NCI-H2171 (cell line): ENCODE measurements at regions not wholly inside any gene's neighbourhood (a gene's known extent, or its start where the extent isn't known, plus 50 kb on each side); places are given as distances from the start of the nearest gene placed in this dataset.
"Not testable (repeated sequence)": the region's sequence is repeated elsewhere in the genome, so short reads cannot be mapped to it uniquely, and the experiment has no call there.

Experiments used
- DNase-seq: peaks from one replicate; lab custom pipeline; 2025; lab: John Stamatoyannopoulos, UW

DNA sequence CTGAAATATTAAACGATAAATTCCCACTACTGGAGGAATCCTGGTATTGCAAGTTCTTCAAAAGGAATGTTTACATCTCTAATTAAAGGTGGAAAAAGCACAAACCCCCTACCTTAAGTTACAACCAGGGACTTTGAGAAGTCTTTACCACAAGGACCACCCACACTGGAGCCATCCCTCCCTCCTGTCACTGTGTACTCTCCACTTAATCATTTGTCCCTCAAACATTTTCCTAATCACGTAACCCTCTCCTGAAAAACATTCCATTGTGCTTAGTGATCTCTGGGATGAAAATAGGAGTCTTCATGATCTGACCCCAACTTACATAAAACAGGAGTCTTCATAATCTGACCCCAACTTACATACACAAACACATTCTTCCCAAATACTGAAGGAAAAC lies 85.7 kb downstream of the SUCLG1 start:
- DNase-seq = no peak

DNA sequence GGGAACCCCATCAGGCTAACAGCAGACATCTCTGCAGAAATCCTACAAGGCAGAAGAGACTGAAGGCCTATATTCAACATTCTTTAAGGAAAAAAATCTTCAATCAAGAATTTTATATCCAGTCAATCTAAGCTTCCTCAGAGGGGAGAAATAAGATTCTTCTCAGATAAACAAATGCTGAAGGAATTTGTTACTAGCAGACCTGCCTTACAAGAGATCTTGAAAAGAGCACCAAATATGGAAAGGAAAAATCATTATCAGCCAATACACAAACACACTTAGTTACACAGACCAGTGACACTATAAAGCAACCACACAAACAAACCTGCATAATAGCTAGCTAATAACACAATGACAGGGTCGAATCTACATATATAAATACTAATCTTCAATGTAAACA lies 96.5 kb downstream of the SUCLG1 start:
- no peak for DNase-seq

DNA sequence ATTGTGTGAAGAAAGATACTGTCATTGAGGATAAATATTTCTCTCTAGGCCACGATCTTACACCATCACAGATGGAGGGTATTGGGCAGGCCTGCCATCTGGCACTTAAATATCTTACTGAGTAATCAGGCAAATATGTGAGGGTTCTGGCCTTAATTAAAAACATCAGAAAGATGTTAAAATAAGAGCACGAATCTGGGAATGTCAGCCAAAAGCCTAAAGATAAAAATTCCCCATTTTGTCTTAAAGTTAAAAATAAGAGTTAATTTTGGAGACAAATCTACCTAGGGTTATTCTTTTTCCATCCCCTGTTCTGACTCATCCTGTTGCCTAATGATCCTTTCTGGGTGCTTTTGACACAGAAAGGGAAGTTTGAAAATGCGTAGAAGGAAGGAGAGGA lies 121.0 kb downstream of the SUCLG1 start:
- DNase-seq = peak; percentile 3

DNA sequence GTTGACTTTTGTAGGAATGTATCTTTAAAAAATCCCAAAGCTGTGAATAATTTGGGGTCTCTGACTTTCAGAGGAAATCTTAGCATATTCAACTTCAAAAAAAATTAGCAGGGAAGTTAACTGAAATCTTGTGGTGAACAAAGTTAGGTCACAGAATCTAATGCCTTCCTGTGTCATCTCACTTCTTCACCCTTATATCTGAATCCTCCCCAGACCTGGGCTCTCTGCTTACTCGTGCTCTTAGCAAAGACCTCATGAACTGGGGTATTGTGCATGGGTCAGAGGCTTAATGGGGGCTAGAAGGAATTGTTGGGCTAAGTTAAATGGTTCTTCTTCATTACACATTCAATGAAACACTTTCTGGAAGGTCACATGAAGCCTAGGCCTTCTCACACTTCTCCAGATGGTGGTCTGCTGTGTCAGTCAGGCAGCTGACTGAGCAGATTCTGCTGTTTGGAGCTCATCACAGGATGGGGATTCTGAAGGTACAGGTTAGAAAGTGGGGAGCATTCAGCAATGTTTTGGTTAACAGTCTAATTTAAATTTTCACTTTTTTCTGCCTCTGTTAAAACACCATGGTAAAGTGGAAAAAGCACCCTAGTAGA lies 131.3 kb downstream of the SUCLG1 start:
- no peak for DNase-seq

DNA sequence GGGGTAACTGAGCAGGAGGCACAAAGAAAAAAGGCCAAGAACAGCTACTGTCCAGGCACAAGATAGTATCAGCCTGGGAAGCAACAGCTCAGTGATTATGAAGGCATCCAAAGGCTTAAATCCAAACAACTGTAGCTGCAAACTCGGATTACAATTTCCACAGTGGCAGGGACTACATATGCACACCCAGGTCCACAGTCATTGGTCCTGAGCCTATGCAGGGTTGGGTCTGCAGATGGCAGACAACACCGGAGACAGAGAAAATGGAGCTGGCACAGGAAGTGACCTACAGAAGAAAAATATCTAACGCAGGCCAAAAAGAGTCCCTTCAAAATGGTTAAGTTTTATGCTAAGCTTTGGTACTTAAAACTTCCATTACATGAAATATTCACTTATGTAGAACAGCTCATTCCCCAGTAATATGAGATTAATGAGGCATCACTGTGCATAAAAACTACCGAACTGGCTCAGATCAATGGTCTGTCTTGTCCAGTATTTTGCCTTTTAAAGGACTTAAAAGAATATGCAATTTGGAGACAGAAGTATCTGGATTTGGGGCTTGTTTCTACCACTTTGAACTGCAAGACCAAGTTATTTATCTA lies 132.1 kb downstream of the SUCLG1 start:
- DNase-seq = no peak

- no peak for DNase-seq
These were observed 135.2 kb downstream of the SUCLG1 start for GRCh38 chr2:84323890-84324289.

GRCh38 chr2:84320940-84321339 lies 138.1 kb downstream of the SUCLG1 start:
- no peak for DNase-seq

GRCh38 chr2:84319581-84319980 lies 139.5 kb downstream of the SUCLG1 start:
- no peak for DNase-seq

DNA sequence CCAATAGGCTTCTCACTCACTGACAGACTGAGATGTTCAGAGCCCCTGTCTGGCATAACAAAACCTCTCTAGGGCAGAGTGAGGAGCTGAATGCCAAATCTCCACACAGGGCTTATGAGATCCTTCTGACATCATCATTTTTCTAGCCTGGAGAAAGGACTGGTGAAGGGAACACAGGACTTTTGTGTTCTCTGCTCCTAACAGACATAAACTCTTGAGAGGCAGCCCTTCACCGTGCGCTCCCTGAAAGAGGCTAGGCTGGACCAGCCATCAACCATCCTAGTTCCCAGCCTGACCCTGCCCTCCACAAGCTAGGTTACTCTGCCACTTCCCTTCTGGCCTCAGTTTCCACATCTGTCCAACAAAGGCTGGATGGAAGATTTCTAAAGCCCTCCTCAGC lies 141.9 kb downstream of the SUCLG1 start:
- DNase-seq = no peak

DNA sequence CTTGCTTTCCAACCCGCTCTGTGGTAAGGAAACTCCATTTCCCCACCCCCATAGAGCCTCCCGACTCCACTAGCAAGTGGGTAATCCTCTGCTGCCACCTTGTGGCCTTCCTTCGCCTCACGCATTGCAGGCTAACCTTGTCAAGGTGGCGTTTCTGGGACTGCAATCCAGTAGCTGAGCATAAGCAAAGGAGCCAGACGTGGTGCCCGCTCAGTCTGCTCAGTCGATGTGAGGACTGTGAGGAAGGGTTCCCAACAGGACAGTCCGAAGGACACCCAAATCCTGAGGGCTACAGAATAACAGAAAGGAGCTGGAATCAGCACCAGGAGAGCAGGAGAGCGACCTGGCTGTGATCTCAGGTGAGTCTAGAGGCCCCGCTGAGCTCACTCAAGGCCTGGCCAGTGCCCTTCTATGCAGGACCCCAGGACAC lies 144.2 kb downstream of the SUCLG1 start:
- peak; percentile 57 for DNase-seq

- DNase-seq = no peak
These were observed 144.8 kb downstream of the SUCLG1 start for GRCh38 chr2:84314250-84314649.

DNA sequence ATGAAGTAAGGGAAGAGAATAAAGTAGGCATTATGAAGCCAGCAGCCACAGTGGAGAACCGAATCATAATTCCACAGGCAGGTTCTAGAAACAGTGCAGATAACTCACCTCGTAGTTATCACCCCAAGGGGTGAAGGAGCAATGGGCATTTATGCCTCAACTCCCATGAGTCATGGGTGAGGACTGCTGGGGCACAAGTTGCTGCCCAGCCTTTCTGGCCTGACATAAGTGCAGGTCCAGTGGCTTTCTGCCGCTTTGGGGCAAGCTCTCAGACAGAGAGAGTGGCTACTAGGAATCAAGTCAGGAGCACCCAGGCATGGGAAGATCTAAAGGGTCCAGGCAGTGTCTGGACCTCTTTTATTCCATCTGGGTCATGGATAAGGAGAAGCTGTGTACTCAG lies 149.8 kb downstream of the SUCLG1 start:
- DNase-seq = no peak

- DNase-seq = no peak
These were observed 152.7 kb downstream of the SUCLG1 start for GRCh38 chr2:84306361-84306760.

DNA sequence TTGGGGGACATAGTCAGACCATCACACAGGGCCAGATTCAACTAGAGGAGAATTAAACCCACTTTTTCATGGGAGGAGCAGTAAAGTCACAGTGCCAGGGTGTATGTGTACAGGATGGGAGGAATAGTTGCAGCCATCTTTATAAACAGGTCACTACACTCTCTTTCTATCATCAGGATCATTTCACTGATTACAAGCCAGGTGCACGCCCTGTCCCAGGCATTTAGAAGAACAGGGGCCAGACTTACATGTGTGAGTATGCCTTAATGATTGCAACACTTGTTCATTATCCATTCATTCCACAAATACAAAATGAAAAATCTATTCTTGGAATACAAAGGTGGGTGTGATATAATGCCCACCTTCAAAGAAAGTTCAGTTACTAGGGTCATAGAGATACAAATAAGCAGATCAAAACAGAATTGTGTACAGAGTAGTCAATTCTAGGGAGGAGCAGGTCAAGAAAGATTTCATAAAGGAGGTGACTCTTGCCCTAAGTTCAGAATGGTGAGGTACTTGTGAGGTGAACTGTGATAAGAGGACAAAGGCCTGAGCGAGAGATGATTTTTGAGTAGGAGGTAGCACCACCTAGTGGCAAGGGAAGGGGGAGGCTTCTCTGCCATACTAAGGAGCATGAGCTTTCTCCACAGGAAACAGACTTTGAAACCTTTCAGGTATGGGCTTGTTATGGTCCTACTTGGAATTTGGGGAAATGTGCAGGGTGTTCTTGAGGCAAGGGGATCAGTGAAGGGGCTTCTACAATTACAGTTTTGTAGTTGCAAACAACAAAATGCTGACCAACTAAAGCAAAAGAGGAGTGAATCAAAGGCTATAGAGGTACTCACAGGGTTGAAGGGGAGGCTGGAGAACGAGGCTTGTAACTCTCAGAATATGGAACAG lies 156.3 kb downstream of the SUCLG1 start:
- DNase-seq = peak; percentile 3

GRCh38 chr2:84301717-84302116 lies 157.4 kb downstream of the SUCLG1 start:
- DNase-seq = peak; percentile 6

- DNase-seq = no peak
These were observed 158.4 kb downstream of the SUCLG1 start for GRCh38 chr2:84300696-84301029.

- DNase-seq = not testable (repeated sequence)
These were observed 158.9 kb downstream of the SUCLG1 start for GRCh38 chr2:84300001-84300695.

GRCh38 chr2:84299211-84299775 lies 159.8 kb downstream of the SUCLG1 start:
- no peak for DNase-seq

DNA sequence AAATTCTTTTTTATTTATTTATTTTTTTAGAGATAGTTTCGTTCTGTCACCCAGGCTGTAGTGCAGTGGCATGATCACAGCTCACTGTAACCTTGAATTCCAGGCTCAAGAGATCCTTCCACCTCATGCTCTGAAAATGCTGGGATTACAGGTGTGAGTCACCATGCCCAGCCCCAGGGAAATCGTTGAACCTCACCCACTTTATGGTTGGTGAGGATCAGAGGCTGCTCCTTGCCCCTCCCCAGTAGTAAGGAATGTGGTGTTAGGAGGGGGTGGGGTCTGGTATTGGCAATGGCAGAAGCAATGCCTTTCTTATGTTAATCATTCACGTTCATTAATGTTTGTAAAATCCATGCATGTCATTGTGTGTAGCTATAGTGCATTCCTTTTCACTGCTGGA lies 161.9 kb downstream of the SUCLG1 start:
- no peak for DNase-seq

GRCh38 chr2:84293791-84294380 lies 165.2 kb downstream of the SUCLG1 start:
- no peak for DNase-seq

DNA sequence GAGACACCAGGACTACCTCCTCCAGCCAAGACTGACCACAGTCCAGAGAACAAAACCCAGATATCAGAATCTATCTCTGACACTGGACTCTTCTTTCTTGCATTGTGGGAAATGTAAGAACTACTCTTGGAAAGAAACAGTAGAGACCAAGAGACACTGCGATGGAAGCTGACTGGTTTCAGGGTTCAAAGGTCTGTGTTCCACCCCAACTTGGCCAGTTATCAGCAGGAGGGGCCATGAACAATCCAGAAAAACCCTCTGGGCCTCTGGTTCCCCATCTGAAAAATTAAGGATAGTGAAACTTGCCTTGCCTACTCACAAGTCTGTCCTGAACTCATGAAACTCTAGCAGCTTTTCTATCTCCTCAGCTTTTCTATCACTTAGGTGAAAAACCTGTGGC lies 166.5 kb downstream of the SUCLG1 start:
- DNase-seq = no peak

DNA sequence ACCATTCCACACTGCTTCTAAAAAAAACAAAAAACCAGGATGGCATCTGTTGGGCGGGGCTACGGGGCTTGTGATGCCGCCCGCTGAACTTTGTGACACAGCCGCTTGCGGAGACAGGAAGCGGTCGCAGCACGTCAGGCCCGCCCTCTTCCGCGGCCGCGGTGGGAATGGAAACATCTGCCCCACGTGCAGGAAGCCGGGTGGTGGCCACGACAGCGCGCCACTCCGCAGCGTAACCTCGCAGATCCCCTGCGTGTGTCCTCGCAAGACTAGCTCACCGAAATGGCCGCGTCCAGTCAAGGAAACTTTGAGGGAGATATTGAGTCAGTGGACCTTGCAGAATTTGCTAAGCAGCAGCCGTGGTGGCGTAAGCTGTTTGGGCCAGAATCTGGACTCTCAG lies 168.5 kb downstream of the SUCLG1 start:
- DNase-seq = no peak
